Mesodermal cell (in vitro differentiated cells): ENCODE measurements at regions not wholly inside any gene's neighbourhood (a gene's known extent, or its start where the extent isn't known, plus 50 kb on each side); places are given as distances from the start of the nearest gene placed in this dataset.

Experiments
- H3K27ac ChIP-seq: 2 replicates; pipeline ENCODE4 v1.7.0; 2013; ENCODE audit warnings: mild to moderate bottlenecking, low read depth, low read length, moderate library complexity; ENCODE audit not compliant: severe bottlenecking
- H3K36me3 ChIP-seq: 2 replicates; pipeline ENCODE4 v1.7.1; 2013; ENCODE audit warnings: mild to moderate bottlenecking, low read length, moderate library complexity; ENCODE audit not compliant: control insufficient read depth, insufficient read depth
- H3K4me1 ChIP-seq: one replicate; pipeline ENCODE4 v1.7.1; 2013; ENCODE audit warnings: mild to moderate bottlenecking, low read length; ENCODE audit not compliant: insufficient read depth, control insufficient read depth, poor library complexity, severe bottlenecking
- H3K4me3 ChIP-seq: 2 replicates; pipeline ENCODE4 v1.7.0; 2013; ENCODE audit warnings: low read length, control low read depth, mild to moderate bottlenecking; ENCODE audit not compliant: insufficient read depth, poor library complexity, severe bottlenecking; ENCODE audit errors: extremely low read depth
- H3K9me3 ChIP-seq: 2 replicates; pipeline ENCODE4 v1.7.1; 2013; ENCODE audit warnings: mild to moderate bottlenecking, low read length, moderate library complexity; ENCODE audit not compliant: control insufficient read depth
- WGBS, 2 experiments: methylation state at CpG; one replicate each; pipeline ENCODE4 v1.1.5; 2013; ENCODE audit warnings: missing lambda C conversion rate in 2 of 2; ENCODE audit not compliant: insufficient coverage in 2 of 2; 5-methylcytosine and 5-hydroxymethylcytosine counted together

GRCh38 chr2:196440413-196440812, 199.1 kb upstream of the CCDC150 start:
- H3K4me3 ChIP-seq: no peak overlapping the region
- no peaks in the 10 kb centered on the region for H3K4me1 ChIP-seq
- 90 to 100% methylated on average over 1 to 2 of the region's 4 CpGs for WGBS, 2 experiments
- H3K9me3 ChIP-seq: no peaks in the 10 kb centered on the region
- no peaks in the 10 kb centered on the region for H3K36me3 ChIP-seq
- H3K27ac ChIP-seq: no peak overlapping the region

- H3K4me3 ChIP-seq: no peak overlapping the region
- H3K4me1 ChIP-seq: no peaks in the 10 kb centered on the region
- no peaks in the 10 kb centered on the region for H3K9me3 ChIP-seq
- no peak overlapping the region for H3K27ac ChIP-seq
- no peaks in the 10 kb centered on the region for H3K36me3 ChIP-seq
- no CpG with 5 or more reads among the region's 2 CpGs for WGBS, 2 experiments
Measured at GRCh38 chr2:196441527-196441926, 198.0 kb upstream of the CCDC150 start.

- H3K4me3 ChIP-seq: no peak overlapping the region
- no peaks in the 10 kb centered on the region for H3K4me1 ChIP-seq
- no peaks in the 10 kb centered on the region for H3K9me3 ChIP-seq
- no peaks in the 10 kb centered on the region for H3K36me3 ChIP-seq
- H3K27ac ChIP-seq: no peak overlapping the region
Measured at GRCh38 chr2:196442211-196442610, 197.3 kb upstream of the CCDC150 start.

DNA sequence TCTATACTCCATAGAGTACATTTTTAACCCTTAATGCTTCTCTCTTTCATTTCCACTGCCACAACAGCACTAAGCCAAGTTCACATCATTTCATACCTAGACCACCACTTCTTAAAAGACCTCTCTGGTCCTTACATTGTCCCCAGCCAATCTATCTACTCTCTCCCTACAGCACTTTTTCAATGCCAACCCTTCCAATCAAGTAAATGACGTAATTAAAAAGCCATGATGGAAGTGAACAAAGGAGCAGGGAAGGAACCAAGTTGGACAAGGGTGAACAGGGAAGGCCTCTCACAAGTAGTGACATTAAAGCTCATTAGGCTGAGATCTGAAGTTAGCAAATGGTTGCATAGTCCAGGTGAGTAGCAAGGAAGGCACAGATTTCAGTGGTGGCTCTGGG, 195.1 kb upstream of the CCDC150 start:
- Histone ChIP-seq H3K4me3 (no peak overlapping the region), H3K27ac (no peak overlapping the region), H3K4me1 (no peaks in the 10 kb centered on the region), H3K36me3 (no peaks in the 10 kb centered on the region), H3K9me3 (no peaks in the 10 kb centered on the region)
- WGBS, 2 experiments: 100% methylated on average over 1 of the region's 1 CpG; no CpG with 5 or more reads in 1 of the 2 experiments

- 96 to 100% methylated on average over 1 of the region's 1 CpG for WGBS, 2 experiments
- no peaks in the 10 kb centered on the region for H3K36me3 ChIP-seq
- H3K9me3 ChIP-seq: no peaks in the 10 kb centered on the region
- H3K4me3 ChIP-seq: no peak overlapping the region
- H3K4me1 ChIP-seq: no peaks in the 10 kb centered on the region
- no peak overlapping the region for H3K27ac ChIP-seq
Measured at GRCh38 chr2:196445991-196446390, 193.5 kb upstream of the CCDC150 start.

DNA sequence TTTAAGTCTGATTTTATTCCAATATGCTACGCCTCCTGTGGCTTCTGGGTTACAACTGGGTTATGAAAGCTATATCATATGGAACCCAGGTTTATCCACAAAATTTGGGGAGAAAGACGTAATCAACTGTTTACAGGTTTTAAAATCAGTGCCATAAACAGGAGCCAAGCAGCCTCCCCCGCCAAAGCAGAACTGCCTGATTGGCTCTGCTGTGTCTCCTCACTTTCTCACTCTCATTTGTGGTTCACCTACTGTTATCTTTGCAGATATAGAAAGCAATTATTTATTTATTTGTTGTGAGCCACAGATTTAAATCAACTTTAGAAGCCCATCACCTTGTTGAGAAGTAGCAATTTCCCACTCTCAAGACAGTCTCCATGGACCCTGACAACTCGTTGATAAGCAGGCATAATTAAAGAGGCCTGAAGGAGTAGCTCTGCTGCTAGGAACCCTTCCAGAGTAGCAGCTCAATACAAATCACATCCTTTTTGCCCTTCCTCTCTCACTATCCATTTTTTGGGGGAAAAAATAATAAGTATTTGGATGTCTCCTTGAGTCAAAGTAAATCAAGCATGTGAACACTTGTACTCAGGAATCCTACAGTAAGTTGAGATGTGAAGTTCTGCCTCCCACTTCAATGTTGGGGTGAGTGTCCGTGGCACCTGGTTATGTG, 191.0 kb upstream of the CCDC150 start:
- Histone ChIP-seq H3K36me3 (no peaks in the 10 kb centered on the region), H3K4me3 (no peak overlapping the region), H3K9me3 (no peaks in the 10 kb centered on the region), H3K27ac (no peak overlapping the region), H3K4me1 (no peaks in the 10 kb centered on the region)
- 90 to 95% methylated on average over 2 to 4 of the region's 5 CpGs for WGBS, 2 experiments

GRCh38 chr2:196449083-196449482, 190.4 kb upstream of the CCDC150 start:
- H3K36me3 ChIP-seq: no peaks in the 10 kb centered on the region
- WGBS, 2 experiments: no CpG with 5 or more reads among the region's 1 CpG
- H3K4me3 ChIP-seq: no peak overlapping the region
- no peaks in the 10 kb centered on the region for H3K9me3 ChIP-seq
- H3K27ac ChIP-seq: no peak overlapping the region
- no peaks in the 10 kb centered on the region for H3K4me1 ChIP-seq

- H3K9me3 ChIP-seq: no peaks in the 10 kb centered on the region
- no peaks in the 10 kb centered on the region for H3K36me3 ChIP-seq
- H3K4me3 ChIP-seq: no peak overlapping the region
- H3K27ac ChIP-seq: no peak overlapping the region
- no peaks in the 10 kb centered on the region for H3K4me1 ChIP-seq
Measured at GRCh38 chr2:196452758-196453157, 186.8 kb upstream of the CCDC150 start.

GRCh38 chr2:196453613-196454047, 185.9 kb upstream of the CCDC150 start:
- H3K27ac ChIP-seq: no peak overlapping the region
- no peaks in the 10 kb centered on the region for H3K36me3 ChIP-seq
- no CpG with 5 or more reads among the region's 4 CpGs for whole genome bisulfite sequencing, 2 experiments
- H3K4me3 ChIP-seq: no peak overlapping the region
- no peaks in the 10 kb centered on the region for H3K4me1 ChIP-seq
- H3K9me3 ChIP-seq: no peaks in the 10 kb centered on the region

DNA sequence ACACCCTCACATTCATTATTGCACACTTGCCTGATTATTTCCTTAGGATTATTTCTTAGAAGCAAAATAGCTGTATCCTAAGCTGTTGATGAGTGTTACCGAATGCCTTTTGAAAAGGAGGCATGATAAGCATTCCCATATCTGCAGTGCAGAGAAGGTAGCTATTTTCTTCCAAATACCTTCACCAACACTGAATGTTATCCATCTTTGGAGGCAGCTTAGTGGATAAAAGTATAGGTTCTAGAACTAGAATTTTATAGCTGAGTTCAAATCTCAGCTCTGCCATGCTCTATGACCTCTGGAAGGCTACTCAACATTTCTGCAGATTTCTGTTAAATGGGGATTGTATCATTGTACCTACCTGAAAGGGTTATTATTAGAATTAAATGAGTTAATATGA, 185.0 kb upstream of the CCDC150 start:
- Histone ChIP-seq H3K9me3 (no peaks in the 10 kb centered on the region), H3K4me3 (no peak overlapping the region), H3K4me1 (no peaks in the 10 kb centered on the region), H3K27ac (no peak overlapping the region), H3K36me3 (no peaks in the 10 kb centered on the region)
- WGBS, 2 experiments: no CpG with 5 or more reads among the region's 1 CpG

- no peaks in the 10 kb centered on the region for H3K4me1 ChIP-seq
- H3K4me3 ChIP-seq: no peak overlapping the region
- peaks cover 5% of the 10 kb centered on the region for H3K9me3 ChIP-seq
- H3K36me3 ChIP-seq: no peaks in the 10 kb centered on the region
- no peak overlapping the region for H3K27ac ChIP-seq
- WGBS, 2 experiments: 70 to 71% methylated on average over 5 to 7 of the region's 7 CpGs
Measured at GRCh38 chr2:196459539-196459938, 180.0 kb upstream of the CCDC150 start.
